SK-N-MC (cell line): ENCODE measurements at regions not wholly inside any gene's neighbourhood (a gene's known extent, or its start where the extent isn't known, plus 50 kb on each side); places are given as distances from the start of the nearest gene placed in this dataset.

ENCODE experiments used
- DNase-seq: peaks from one replicate; pipeline ENCODE4 v3.0.0-alpha.2; 2011; ENCODE audit warnings: low read depth, low spot score
- H3K27ac ChIP-seq: fragments of 200-600 bp; sonication (generic); 2 replicates; pipeline ENCODE4 v1.5.1; 2016; ENCODE audit warnings: mixed run types
- H3K36me3 ChIP-seq: fragments of 200-600 bp; sonication (generic); 2 replicates; pipeline ENCODE4 v1.6.1; 2017; ENCODE audit warnings: antibody characterized with exemption, low read length, mixed read lengths; ENCODE audit not compliant: insufficient read depth
- H3K4me3 ChIP-seq: fragments of 200-600 bp; sonication (generic); 2 replicates; pipeline ENCODE4 v1.5.1; 2016
- H3K9ac ChIP-seq: fragments of 200-600 bp; sonication (generic); 2 replicates; pipeline ENCODE4 v1.8.0; 2017; ENCODE audit warnings: mixed run types, mixed read lengths; ENCODE audit not compliant: insufficient read length
- H3K9me3 ChIP-seq: fragments of 200-600 bp; sonication (generic); 2 replicates; pipeline ENCODE4 v1.6.1; 2017; ENCODE audit warnings: low read depth, mild to moderate bottlenecking, antibody characterized with exemption, low read length, moderate library complexity, mixed read lengths
- EZH2 ChIP-seq: fragments of 200-600 bp; sonication (generic); IDR thresholded peaks from one replicate; pipeline ENCODE4 v1.6.1; 2017; ENCODE audit warnings: antibody characterized with exemption
- FOXP2 ChIP-seq: optimal IDR thresholded peaks from 2 replicates; pipeline ENCODE3; 2011; ENCODE audit warnings: mild to moderate bottlenecking, moderate library complexity; ENCODE audit not compliant: insufficient read depth; ENCODE audit errors: extremely low read length, control extremely low read depth
- POLR2AphosphoS5 ChIP-seq: IDR thresholded peaks from 2 replicates; pipeline ENCODE4 v1.6.1; 2012; ENCODE audit warnings: mild to moderate bottlenecking, low read depth, low read length, borderline replicate concordance

DNA sequence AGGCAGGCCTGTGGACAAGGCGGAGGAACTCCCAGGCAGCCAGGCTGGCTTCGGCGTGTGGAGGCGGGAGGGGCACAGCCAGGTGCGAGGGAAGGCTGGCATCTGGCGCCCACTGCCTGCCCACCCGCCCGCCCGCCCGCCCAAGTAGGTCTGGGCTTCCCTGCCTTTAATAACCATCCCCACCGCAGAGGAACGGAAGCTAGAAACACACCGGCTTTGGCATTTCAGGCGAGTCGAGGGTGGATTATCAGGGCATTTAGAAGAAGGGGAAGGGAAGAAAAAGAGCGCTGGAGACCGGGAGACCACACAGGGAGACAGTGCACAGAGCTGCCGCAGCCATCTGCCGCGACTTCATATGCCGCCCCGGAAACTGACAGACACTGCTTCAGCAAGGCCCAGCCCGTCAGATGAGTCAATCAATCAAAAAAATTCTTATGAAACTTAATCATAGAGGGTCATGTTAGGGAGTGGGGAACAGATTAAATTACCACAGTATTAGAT is 199.7 kb downstream of the TSHZ3 start:
- no peaks in the 10 kb centered on the region for H3K36me3 ChIP-seq
- H3K9ac ChIP-seq, result no peak overlapping the region
- no peaks in the 10 kb centered on the region for H3K9me3 ChIP-seq
- no peak for TF ChIP-seq POLR2AphosphoS5
- no peak overlapping the region for H3K4me3 ChIP-seq
- no peak overlapping the region for H3K27ac ChIP-seq
- no peak for DNase-seq

DNA sequence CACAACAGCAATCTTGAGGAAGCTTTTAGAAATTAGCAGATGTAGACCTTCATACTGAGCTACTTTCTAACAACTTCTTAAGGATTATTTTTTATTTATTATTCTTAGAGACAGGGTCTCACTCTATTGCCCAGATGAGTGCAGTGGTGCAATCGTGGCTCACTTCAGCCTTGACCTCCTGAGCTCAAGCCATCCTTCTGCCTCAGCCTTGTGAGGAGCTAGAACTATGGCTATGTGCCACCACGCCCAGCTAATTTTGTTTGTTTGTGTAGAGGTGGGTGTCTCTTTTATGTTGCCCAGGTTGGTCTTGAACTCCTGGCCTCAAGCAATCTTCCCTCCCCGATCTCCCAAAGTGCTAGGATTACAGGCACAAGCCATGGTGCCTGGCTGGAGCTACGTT is 200.6 kb downstream of the TSHZ3 start:
- H3K9ac ChIP-seq, result no peak overlapping the region
- DNase-seq, result no peak
- H3K36me3 ChIP-seq, result no peaks in the 10 kb centered on the region
- TF ChIP-seq EZH2 (no peak), POLR2AphosphoS5 (no peak), FOXP2 (no peak)
- no peak overlapping the region for H3K4me3 ChIP-seq
- no peak overlapping the region for H3K27ac ChIP-seq
- H3K9me3 ChIP-seq, result no peaks in the 10 kb centered on the region

DNA sequence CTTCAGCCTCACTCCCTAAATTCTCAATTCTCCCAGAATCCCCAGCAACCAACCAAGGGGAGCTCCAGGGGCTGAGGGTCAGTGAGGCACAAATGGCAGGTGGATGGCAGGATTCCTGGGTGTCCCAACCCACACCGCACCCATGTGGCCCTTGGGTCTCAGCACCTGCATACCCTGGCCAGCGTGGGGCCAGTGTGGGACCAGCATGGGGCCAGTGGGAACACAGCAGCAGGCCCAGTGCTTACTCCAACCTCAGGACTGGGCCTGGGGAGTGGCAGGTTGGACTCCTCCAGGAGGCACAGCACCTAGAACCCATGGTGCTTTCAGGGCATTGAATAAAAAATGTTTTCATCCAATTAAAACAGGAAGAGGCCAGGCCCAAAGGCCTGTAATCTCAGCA is 202.0 kb downstream of the TSHZ3 start:
- no peak for DNase-seq
- H3K9me3 ChIP-seq, result no peaks in the 10 kb centered on the region
- no peak overlapping the region for H3K9ac ChIP-seq
- H3K4me3 ChIP-seq, result no peak overlapping the region
- no peaks in the 10 kb centered on the region for H3K36me3 ChIP-seq
- no peak overlapping the region for H3K27ac ChIP-seq
- TF ChIP-seq FOXP2, result no peak
- TF ChIP-seq EZH2, result no peak
- no peak for TF ChIP-seq POLR2AphosphoS5

DNA sequence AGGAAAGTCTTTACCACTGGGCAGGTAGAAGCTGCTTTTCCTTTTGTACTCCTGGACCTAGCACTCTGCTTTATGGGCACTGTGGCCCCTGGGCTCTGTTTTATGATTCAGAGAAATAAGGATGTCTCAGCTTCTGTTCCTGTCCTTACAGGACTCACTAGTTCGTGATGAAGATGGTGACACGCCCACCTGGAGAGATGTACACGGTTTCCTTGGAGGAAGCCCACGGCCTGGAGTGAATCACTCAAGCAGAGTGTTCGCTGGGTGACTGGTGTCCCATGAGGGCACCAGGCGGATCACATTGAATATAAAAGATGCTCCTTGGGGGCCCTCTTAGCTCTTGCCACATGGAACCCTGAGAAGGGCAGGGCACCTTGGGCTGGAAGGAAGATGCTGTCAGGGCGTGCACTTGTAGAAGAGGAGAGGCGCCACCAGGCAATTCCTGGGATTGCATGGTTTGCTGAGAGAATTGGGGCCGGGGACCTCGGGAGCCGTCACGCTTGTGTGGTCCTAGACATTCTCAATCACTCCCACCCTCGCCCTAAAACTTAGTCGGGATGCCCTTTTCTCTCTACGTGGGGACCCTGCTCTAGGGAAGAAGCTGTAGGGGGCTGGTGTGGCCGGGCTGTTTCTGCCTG is 202.6 kb downstream of the TSHZ3 start:
- no peak overlapping the region for H3K27ac ChIP-seq
- H3K36me3 ChIP-seq, result no peaks in the 10 kb centered on the region
- no peak overlapping the region for H3K9ac ChIP-seq
- H3K4me3 ChIP-seq, result no peak overlapping the region
- no peaks in the 10 kb centered on the region for H3K9me3 ChIP-seq
- TF ChIP-seq FOXP2, result no peak
- TF ChIP-seq EZH2, result no peak
- TF ChIP-seq POLR2AphosphoS5, result no peak
- no peak for DNase-seq

DNA sequence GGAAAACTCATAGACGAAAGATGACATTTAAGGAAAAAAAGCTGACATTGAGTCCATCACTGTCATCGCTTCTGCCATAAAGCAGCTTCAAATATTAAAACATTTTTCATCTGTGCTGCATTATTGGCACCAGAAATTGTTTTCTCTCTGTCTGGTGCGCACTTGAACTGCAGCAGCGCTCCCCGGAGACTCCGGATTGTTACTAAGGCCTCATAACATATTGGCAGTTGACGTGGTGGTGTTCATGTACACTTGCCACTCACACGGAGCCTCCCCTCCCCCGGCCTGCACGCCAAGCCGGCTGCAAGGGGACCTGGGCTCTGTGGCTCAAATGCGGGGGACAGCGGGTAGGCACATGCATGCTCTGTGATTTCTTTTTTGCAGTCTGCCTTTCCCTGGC is 203.2 kb downstream of the TSHZ3 start:
- no peak overlapping the region for H3K9ac ChIP-seq
- H3K9me3 ChIP-seq, result no peaks in the 10 kb centered on the region
- DNase-seq, result no peak
- no peaks in the 10 kb centered on the region for H3K36me3 ChIP-seq
- TF ChIP-seq EZH2 (no peak), FOXP2 (no peak), POLR2AphosphoS5 (no peak)
- no peak overlapping the region for H3K4me3 ChIP-seq
- no peak overlapping the region for H3K27ac ChIP-seq

DNA sequence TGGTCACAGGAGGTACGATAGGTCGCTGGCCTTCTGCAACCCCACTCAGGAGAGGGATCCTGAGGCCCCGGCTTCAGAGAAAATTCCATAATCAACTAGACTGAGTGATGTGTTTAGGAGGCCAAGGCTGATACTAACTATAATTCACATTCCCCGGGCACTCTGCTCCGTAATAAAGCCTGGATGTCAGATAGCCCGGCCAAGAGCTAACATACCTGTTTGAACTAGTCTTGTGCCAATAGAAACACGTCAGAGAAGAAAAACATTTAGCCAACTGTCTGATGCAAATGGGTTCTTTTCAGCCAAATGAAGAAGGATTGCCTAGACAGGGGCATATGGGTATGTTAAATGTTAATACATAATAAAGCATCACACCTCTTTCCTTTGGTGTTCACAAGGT is 204.2 kb downstream of the TSHZ3 start:
- Histone ChIP-seq H3K36me3 (no peaks in the 10 kb centered on the region), H3K9me3 (no peaks in the 10 kb centered on the region), H3K4me3 (no peak overlapping the region), H3K9ac (no peak overlapping the region), H3K27ac (no peak overlapping the region)
- DNase-seq, result no peak
- TF ChIP-seq POLR2AphosphoS5 (no peak), EZH2 (no peak), FOXP2 (no peak)

DNA sequence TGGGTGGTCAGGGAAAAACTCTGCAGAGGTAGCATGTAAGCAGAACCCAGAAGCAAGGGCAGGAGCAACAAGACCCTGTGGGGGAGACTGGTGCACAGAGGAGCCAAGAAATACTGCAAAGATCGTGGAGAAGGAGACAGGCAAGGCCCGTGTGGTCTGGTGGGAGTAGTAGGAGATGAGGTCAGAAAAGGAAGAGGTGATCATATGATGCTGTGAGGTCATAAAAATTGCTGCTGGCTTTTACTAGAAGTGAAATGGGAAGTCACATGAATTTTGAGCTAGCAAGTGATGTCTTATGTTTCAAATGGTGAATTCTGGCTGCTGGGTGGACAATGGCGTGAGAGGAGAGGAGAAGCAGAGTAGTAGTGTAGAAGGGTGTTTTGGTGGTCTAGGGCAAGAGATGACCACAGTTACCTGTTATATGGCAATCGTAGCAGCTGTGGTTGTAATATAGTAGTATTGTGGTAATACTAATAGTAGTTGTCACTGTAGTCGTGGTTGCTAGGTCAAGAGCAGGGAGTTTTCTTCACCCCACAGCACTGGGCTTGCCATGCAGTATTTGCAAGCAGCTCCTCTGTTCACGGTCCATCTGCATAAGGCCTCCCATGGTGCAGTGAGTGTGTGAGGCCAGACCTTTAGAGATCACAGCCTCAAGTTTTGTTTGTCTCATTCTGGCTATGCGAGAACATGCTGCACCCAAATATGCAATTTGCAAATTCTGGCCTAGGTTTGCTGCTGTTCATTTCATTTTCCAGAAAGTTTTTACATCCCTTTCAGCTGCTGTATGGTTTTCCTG is 205.0 kb downstream of the TSHZ3 start:
- Histone ChIP-seq H3K4me3 (no peak overlapping the region), H3K27ac (no peak overlapping the region), H3K9me3 (no peaks in the 10 kb centered on the region), H3K9ac (no peak overlapping the region), H3K36me3 (no peaks in the 10 kb centered on the region)
- no peak for DNase-seq
- TF ChIP-seq FOXP2 (no peak), EZH2 (no peak), POLR2AphosphoS5 (no peak)

DNA sequence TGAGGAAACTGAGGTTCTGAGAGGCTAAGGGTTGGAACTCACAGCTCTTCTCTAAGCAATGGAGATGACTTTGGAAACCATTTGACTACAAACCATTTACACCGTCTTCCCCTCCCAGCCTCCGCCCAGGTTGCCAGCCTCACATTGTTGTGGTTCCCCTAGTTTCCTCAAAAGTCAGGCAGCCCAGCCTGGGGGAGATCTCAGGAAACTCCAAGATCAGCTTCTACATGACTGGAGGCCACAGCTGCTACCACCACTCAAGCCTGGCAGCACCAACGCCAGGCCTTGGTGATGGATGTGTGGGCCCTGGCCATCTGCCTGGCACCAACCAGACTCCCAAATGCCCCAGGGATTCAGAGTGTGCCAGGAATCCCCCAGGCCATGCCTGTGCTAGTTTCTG is 207.9 kb downstream of the TSHZ3 start:
- TF ChIP-seq POLR2AphosphoS5, result no peak
- no peak for TF ChIP-seq FOXP2
- TF ChIP-seq EZH2, result no peak
- no peak overlapping the region for H3K9ac ChIP-seq
- no peak overlapping the region for H3K27ac ChIP-seq

More for the DNA sequence above, 207.9 kb downstream of the TSHZ3 start:
- no peaks in the 10 kb centered on the region for H3K36me3 ChIP-seq
- no peak overlapping the region for H3K4me3 ChIP-seq
- DNase-seq, result no peak
- peaks cover 2% of the 10 kb centered on the region; the same call in 1 of the 2 replicates for H3K9me3 ChIP-seq
